ENCODE measurements at regions not wholly inside any gene's neighbourhood (a gene's known extent, or its start where the extent isn't known, plus 50 kb on each side); places are given as distances from the start of the nearest gene placed in this dataset.

DNA sequence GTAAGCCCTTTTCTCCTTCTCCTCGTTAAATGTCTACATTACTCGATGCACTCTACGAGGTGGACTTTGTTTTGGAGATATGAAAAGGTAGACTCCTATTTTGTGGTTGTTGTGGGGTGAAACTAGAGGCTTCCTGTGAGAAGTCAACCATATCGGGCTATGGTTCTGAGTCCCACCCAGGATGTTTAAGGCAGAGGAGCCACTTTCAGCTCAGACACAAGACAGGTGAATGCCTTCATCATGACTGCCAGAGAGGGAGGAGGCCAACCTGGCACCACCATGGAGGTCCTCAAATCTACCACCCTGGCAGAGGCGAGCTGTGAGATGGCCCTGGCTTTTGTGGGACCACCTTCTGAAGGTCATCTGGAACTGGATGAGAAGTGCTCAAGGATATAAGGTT lies 154.4 kb upstream of the KLF3 start:
- TF ChIP-seq EZH2 (IDR thresholded peaks at IDR 0.05): no peak
- TF ChIP-seq, protein P1, sequence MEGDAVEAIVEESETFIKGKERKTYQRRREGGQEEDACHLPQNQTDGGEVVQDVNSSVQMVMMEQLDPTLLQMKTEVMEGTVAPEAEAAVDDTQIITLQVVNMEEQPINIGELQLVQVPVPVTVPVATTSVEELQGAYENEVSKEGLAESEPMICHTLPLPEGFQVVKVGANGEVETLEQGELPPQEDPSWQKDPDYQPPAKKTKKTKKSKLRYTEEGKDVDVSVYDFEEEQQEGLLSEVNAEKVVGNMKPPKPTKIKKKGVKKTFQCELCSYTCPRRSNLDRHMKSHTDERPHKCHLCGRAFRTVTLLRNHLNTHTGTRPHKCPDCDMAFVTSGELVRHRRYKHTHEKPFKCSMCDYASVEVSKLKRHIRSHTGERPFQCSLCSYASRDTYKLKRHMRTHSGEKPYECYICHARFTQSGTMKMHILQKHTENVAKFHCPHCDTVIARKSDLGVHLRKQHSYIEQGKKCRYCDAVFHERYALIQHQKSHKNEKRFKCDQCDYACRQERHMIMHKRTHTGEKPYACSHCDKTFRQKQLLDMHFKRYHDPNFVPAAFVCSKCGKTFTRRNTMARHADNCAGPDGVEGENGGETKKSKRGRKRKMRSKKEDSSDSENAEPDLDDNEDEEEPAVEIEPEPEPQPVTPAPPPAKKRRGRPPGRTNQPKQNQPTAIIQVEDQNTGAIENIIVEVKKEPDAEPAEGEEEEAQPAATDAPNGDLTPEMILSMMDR (IDR thresholded peaks at IDR 0.05 in 2 of 3, conservative IDR thresholded peaks at IDR 0.05 in 1 of 3; ENCODE audit: borderline replicate concordance in 1 of 3, insufficient read depth in 1 of 3, low read depth in 2 of 3, low read length in 2 of 3): no peak
- TF ChIP-seq EZH2phosphoT487 (IDR thresholded peaks at IDR 0.05; ENCODE audit: borderline replicate concordance): no peak
- TF ChIP-seq POLR2AphosphoS5 (IDR thresholded peaks at IDR 0.05; ENCODE audit: low read depth, low read length): no peak
- TF ChIP-seq POLR2A (IDR thresholded peaks at IDR 0.05; ENCODE audit: borderline replicate concordance, extremely low read depth, insufficient read depth, insufficient read length): no peak
- TF ChIP-seq, protein P2, sequence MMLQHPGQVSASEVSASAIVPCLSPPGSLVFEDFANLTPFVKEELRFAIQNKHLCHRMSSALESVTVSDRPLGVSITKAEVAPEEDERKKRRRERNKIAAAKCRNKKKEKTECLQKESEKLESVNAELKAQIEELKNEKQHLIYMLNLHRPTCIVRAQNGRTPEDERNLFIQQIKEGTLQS (IDR thresholded peaks at IDR 0.05): no peak
- TF ChIP-seq, protein P3, sequence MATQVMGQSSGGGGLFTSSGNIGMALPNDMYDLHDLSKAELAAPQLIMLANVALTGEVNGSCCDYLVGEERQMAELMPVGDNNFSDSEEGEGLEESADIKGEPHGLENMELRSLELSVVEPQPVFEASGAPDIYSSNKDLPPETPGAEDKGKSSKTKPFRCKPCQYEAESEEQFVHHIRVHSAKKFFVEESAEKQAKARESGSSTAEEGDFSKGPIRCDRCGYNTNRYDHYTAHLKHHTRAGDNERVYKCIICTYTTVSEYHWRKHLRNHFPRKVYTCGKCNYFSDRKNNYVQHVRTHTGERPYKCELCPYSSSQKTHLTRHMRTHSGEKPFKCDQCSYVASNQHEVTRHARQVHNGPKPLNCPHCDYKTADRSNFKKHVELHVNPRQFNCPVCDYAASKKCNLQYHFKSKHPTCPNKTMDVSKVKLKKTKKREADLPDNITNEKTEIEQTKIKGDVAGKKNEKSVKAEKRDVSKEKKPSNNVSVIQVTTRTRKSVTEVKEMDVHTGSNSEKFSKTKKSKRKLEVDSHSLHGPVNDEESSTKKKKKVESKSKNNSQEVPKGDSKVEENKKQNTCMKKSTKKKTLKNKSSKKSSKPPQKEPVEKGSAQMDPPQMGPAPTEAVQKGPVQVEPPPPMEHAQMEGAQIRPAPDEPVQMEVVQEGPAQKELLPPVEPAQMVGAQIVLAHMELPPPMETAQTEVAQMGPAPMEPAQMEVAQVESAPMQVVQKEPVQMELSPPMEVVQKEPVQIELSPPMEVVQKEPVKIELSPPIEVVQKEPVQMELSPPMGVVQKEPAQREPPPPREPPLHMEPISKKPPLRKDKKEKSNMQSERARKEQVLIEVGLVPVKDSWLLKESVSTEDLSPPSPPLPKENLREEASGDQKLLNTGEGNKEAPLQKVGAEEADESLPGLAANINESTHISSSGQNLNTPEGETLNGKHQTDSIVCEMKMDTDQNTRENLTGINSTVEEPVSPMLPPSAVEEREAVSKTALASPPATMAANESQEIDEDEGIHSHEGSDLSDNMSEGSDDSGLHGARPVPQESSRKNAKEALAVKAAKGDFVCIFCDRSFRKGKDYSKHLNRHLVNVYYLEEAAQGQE (IDR thresholded peaks at IDR 0.05; ENCODE audit: low read depth): no peak
- TF ChIP-seq SIN3A (IDR thresholded peaks at IDR 0.05; ENCODE audit: low read depth): no peak
